Small intestine (tissue), 7 donors: ENCODE measurements at regions not wholly inside any gene's neighbourhood (a gene's known extent, or its start where the extent isn't known, plus 50 kb on each side); places are given as distances from the start of the nearest gene placed in this dataset.

Experiments used
- DNase-seq, 2 donors: peaks; one replicate each; pipeline versions ENCODE4 v3.0.0 to v3.0.0-alpha.2; 2013
- FAIRE-seq: peaks from 2 replicates; lab custom pipeline; 2012; peaks lifted over from hg19 to GRCh38; lab: Jason Lieb, UNC
- H3K27ac ChIP-seq, 3 donors: one replicate each; pipeline ENCODE4 v1.5.1; 2013; ENCODE audit warnings: low read length in 2 of 3, mild to moderate bottlenecking in 2 of 3, control low read depth in 1 of 3, inconsistent platforms in 1 of 3, low read depth in 1 of 3, moderate library complexity in 1 of 3
- H3K27me3 ChIP-seq, 3 donors: one replicate each; pipeline ENCODE4 v1.6.1; 2013; ENCODE audit warnings: low read length in 3 of 3, inconsistent platforms in 1 of 3; ENCODE audit not compliant: control insufficient read depth in 3 of 3, insufficient read depth in 3 of 3
- H3K36me3 ChIP-seq, 3 donors: one replicate each; pipeline ENCODE4 v1.6.1; 2013; ENCODE audit warnings: low read length in 3 of 3, inconsistent platforms in 1 of 3, low read depth in 1 of 3, mild to moderate bottlenecking in 1 of 3, moderate library complexity in 1 of 3; ENCODE audit not compliant: control insufficient read depth in 3 of 3, insufficient read depth in 2 of 3
- H3K4me1 ChIP-seq, 3 donors: one replicate each; pipeline ENCODE4 v1.6.1; 2013; ENCODE audit warnings: low read length in 2 of 3, inconsistent platforms in 1 of 3, low read depth in 1 of 3, mild to moderate bottlenecking in 1 of 3, moderate library complexity in 1 of 3; ENCODE audit not compliant: control insufficient read depth in 3 of 3, insufficient read depth in 2 of 3
- H3K4me3 ChIP-seq, 3 donors: one replicate each; pipeline ENCODE4 v1.5.1; 2013; ENCODE audit warnings: low read length in 3 of 3, control low read depth in 1 of 3, inconsistent platforms in 1 of 3, low read depth in 1 of 3, mild to moderate bottlenecking in 1 of 3, moderate library complexity in 1 of 3
- H3K9me3 ChIP-seq, 2 donors: one replicate each; pipeline ENCODE4 v1.6.1; 2013; ENCODE audit warnings: low read depth in 1 of 2, low read length in 1 of 2; ENCODE audit not compliant: control insufficient read depth in 2 of 2, insufficient read depth in 1 of 2
- WGBS, 3 donors: extraction: QIAGEN DNeasy Blood & Tissue Kit; methylation state at CpG; one replicate each; pipeline ENCODE4 v1.1.7; 2013; 5-methylcytosine and 5-hydroxymethylcytosine counted together
- donor health status: healthy with polysubstance abuse.
- donor health status: control.
- donor health status: control.
- donor health status: Bipolar disorder and iron deficiency.
- donor health status: healthy.

- FAIRE-seq: no peak
- DNase-seq: no peak
- H3K27ac ChIP-seq: no peak overlapping the region
- H3K36me3 ChIP-seq: no peaks in the 10 kb centered on the region
- peaks cover 0 to under 1% (median 0%) of the 10 kb centered on the region in 3 donors for H3K4me1 ChIP-seq
- H3K9me3 ChIP-seq: no peaks in the 10 kb centered on the region
- H3K4me3 ChIP-seq: no peak overlapping the region
- WGBS, 3 donors: 88 to 91% (median 89%) methylated on average over 3 of the region's 3 CpGs
- no peaks in the 10 kb centered on the region for H3K27me3 ChIP-seq
Measured at GRCh38 chr12:58541300-58541690, 379.0 kb downstream of the LRIG3 start.

GRCh38 chr12:58544281-58544680, 376.0 kb downstream of the LRIG3 start:
- Histone ChIP-seq H3K27ac (no peak overlapping the region), H3K27me3 (no peaks in the 10 kb centered on the region), H3K4me1 (peaks cover 0 to 14% (median 2%) of the 10 kb centered on the region in 3 donors), H3K36me3 (no peaks in the 10 kb centered on the region), H3K9me3 (no peaks in the 10 kb centered on the region), H3K4me3 (no peak overlapping the region)
- DNase-seq: no peak
- no peak for FAIRE-seq
- WGBS, 3 donors: 65 to 82% (median 74%) methylated on average over 1 of the region's 1 CpG

- peaks cover 0 to 14% (median 2%) of the 10 kb centered on the region in 3 donors for H3K4me1 ChIP-seq
- H3K27me3 ChIP-seq: no peaks in the 10 kb centered on the region
- peak; percentile 47 to 48 for DNase-seq
- no peaks in the 10 kb centered on the region for H3K36me3 ChIP-seq
- H3K9me3 ChIP-seq: no peaks in the 10 kb centered on the region
- H3K27ac ChIP-seq: no peak overlapping the region
- FAIRE-seq: no peak
- H3K4me3 ChIP-seq: no peak overlapping the region
Measured at GRCh38 chr12:58547217-58547616, 373.1 kb downstream of the LRIG3 start.

- H3K4me1 ChIP-seq: peaks cover 0 to 14% (median 2%) of the 10 kb centered on the region in 3 donors
- no peak overlapping the region for H3K4me3 ChIP-seq
- no peak for FAIRE-seq
- H3K36me3 ChIP-seq: no peaks in the 10 kb centered on the region
- no peaks in the 10 kb centered on the region for H3K9me3 ChIP-seq
- no peaks in the 10 kb centered on the region for H3K27me3 ChIP-seq
- DNase-seq: no peak
- WGBS, 3 donors: 77 to 83% (median 82%) methylated on average over 3 of the region's 3 CpGs
- H3K27ac ChIP-seq: no peak overlapping the region
Measured at GRCh38 chr12:58548801-58549200, 371.5 kb downstream of the LRIG3 start.

- DNase-seq: no peak
- no peak overlapping the region for H3K27ac ChIP-seq
- H3K4me3 ChIP-seq: no peak overlapping the region
- H3K9me3 ChIP-seq: no peaks in the 10 kb centered on the region
- 70 to 77% (median 74%) methylated on average over 5 of the region's 5 CpGs for WGBS, 3 donors
- no peaks in the 10 kb centered on the region for H3K4me1 ChIP-seq
- H3K27me3 ChIP-seq: no peaks in the 10 kb centered on the region
- FAIRE-seq: no peak
- H3K36me3 ChIP-seq: no peaks in the 10 kb centered on the region
Measured at GRCh38 chr12:58554522-58555157, 365.7 kb downstream of the LRIG3 start.

GRCh38 chr12:58557171-58557570, 363.1 kb downstream of the LRIG3 start:
- Histone ChIP-seq H3K36me3 (no peaks in the 10 kb centered on the region), H3K27me3 (no peaks in the 10 kb centered on the region), H3K27ac (no peak overlapping the region), H3K4me3 (no peak overlapping the region), H3K9me3 (no peaks in the 10 kb centered on the region), H3K4me1 (no peaks in the 10 kb centered on the region)
- 28 to 39% (median 32%) methylated on average over 3 of the region's 3 CpGs for WGBS, 3 donors
- DNase-seq (no peak), FAIRE-seq (no peak)

- Histone ChIP-seq H3K4me3 (no peak overlapping the region), H3K27me3 (no peaks in the 10 kb centered on the region), H3K36me3 (no peaks in the 10 kb centered on the region), H3K4me1 (no peaks in the 10 kb centered on the region), H3K27ac (no peak overlapping the region), H3K9me3 (no peaks in the 10 kb centered on the region)
- WGBS, 3 donors: 80 to 97% (median 87%) methylated on average over 1 of the region's 1 CpG
- DNase-seq: no peak
- FAIRE-seq: no peak
Measured at GRCh38 chr12:58557661-58558060, 362.6 kb downstream of the LRIG3 start.

- no peak for FAIRE-seq
Measured at GRCh38 chr12:58563621-58564020, 356.7 kb downstream of the LRIG3 start.

GRCh38 chr12:58564721-58565120, 355.6 kb downstream of the LRIG3 start:
- Histone ChIP-seq H3K36me3 (no peaks in the 10 kb centered on the region), H3K4me1 (no peaks in the 10 kb centered on the region), H3K4me3 (no peak overlapping the region), H3K27me3 (no peaks in the 10 kb centered on the region), H3K27ac (no peak overlapping the region), H3K9me3 (no peaks in the 10 kb centered on the region)
- 50 to 73% (median 50%) methylated on average over 1 of the region's 1 CpG for WGBS, 3 donors
- DNase-seq: no peak
- no peak for FAIRE-seq

More at GRCh38 chr12:58563621-58564020, 356.7 kb downstream of the LRIG3 start:
- Histone ChIP-seq H3K27ac (no peak overlapping the region), H3K4me3 (no peak overlapping the region), H3K4me1 (no peaks in the 10 kb centered on the region), H3K9me3 (no peaks in the 10 kb centered on the region), H3K27me3 (no peaks in the 10 kb centered on the region), H3K36me3 (no peaks in the 10 kb centered on the region)
- no peak for DNase-seq
